GM19463 (cell line): ENCODE measurements at regions not wholly inside any gene's neighbourhood (a gene's known extent, or its start where the extent isn't known, plus 50 kb on each side); places are given as distances from the start of the nearest gene placed in this dataset.

Experiments
- ATAC-seq: cut with Tn5 transposase; IDR thresholded peaks from one replicate; pipeline ENCODE4 v1.9.1; 2021; ENCODE audit warnings: mild to moderate bottlenecking, moderate library complexity; ENCODE audit not compliant: unreplicated experiment

DNA sequence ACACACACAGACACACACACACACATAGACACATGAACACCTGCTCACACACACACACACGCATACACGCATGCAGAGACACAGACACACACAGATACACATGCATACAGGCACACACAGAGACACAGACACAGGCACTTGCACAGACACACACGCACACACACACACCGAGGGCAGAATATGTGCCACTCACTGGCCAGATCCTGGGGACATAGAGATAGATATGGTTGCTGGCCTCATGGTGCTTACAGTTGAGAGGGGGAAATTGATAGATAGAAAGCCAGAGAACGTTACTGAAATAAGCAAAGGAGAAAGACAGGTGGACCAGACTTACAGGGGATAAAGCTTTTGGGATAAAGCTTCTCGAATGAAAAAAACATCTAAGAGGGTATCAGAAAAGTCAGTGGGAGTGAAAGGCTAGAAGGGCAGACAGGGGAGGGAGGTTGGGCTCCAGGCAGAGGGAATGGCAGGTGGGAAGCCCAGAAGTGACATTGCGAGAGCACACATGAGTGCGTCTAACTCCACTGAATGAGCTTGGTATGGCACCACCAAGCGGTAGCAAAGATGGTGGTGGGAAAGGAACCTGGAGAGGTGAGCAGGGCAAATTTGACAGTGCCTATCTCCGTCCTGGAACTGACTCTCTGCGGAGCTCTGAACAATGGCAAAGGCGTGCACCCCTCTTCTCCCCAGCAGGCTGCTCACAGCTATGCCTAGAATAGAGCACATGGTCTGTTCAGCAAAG lies 390.1 kb upstream of the TRIB2 start:
- ATAC-seq = peak; percentile 85

DNA sequence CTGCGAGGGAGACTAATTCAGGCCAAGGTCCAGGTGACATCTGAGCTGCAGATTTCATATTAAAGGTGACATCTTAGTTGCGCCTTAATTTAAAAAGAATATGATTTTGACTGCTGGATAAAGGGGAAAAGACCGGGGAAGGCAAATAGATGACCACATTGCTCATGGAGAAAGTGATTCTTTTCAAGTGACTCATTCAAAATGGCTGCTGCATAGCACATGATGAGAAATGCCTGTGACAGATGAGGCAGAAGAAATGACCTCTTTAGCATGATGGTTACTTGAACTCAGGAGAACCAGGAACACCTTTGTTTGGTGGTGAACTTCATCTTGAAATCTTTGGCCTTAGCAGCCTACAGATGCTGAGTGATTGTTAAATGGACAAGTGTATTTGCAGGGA lies 385.8 kb upstream of the TRIB2 start:
- no peak for ATAC-seq

DNA sequence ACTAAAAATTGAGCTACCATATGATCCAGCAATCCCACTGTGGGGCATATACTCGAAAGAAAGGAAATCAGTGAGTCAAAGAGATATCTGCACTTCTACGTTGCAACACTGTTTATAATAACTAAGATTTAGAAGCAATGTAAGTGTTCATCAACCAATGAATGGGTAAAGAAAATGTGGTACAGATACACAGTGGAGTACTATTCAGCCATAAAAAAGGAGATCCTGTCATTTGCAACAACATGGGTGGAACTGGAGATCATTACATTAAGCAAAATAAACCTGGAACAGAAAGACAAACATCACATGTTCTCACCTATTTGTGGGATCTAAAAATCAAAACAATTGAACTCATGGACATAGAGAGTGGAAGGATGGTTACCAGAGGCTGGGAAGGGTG lies 385.0 kb upstream of the TRIB2 start:
- no peak for ATAC-seq

DNA sequence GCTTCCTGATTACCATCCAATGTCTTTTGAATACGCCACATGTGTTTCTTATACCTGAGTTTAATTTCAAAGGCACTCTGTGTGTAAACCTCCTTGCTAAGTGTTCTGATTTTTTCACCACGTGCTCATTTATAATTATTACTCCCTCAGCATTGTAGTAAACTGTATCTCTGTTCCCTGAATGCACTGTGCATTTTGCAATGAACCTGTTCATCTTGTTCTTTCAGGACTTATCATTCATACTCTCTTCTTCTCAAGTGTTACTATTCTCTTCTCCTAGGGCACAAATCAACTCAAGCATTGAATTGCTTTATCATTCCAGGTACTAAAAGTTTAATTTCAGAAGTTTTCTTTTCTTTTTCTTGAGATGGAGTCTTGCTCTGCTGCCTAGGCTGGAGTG lies 383.4 kb upstream of the TRIB2 start:
- no peak for ATAC-seq

DNA sequence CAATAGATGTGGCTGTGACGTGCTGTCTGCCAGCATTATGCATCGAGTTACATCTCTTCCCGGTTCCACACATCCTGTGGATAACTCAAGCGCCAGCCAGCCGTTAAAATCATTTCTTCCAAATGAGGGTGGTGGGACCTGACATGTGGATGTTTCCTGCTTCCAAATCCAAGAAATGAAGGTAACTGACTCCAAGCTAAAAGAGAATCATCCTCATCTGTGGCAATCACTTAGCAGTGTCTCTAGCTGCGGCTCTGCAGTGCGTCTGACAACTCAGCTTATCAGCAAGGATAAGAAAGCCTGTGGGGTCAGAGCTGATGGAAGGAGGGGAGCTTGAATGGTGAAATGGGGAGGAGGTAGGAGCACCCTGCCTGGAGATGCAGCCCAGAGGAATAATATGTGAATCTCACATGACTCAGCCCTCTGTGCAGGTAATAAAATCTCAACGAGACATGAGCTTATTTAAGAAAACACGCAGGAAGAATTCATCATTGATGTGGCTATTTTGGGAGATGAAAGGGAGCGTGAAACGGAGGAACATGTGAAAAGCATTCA lies 382.2 kb upstream of the TRIB2 start:
- ATAC-seq = no peak

DNA sequence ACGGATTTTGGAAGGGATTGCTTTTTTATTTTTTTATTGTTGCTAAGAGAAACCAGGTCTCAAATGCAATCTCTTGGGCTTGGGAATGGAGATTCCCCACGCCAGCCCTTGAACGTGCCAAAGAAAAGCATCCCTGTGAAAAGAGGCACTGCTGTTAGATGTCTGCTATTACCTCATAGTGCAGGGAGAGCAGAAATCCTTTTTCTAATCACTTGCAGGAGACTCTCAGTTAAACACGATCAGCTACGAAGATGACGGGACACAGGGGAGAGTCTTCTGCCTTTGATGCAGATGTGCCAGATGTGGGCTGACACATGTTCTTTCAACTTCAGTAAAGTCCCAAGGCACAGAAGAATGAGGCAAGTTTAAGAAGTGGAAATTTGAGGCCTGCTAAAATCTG lies 381.6 kb upstream of the TRIB2 start:
- no peak for ATAC-seq

DNA sequence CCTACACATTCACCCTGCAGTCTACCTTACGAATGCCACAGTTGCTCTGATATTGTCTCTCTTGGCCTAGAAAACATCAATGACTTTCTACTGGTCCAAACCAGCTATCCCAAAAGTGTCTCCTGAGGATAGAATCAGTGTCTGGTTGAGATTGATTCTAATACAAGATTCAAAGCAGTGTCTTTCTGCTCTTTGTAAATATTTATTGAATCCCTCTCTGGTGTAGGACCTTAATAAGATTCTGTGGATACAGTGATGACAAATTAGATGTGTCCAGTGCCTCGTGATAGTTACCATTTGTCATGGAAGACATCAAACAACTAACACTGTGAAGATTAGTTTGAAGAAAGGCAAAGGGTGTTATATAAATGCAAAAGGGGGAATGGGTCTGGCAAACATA lies 380.7 kb upstream of the TRIB2 start:
- ATAC-seq = no peak

DNA sequence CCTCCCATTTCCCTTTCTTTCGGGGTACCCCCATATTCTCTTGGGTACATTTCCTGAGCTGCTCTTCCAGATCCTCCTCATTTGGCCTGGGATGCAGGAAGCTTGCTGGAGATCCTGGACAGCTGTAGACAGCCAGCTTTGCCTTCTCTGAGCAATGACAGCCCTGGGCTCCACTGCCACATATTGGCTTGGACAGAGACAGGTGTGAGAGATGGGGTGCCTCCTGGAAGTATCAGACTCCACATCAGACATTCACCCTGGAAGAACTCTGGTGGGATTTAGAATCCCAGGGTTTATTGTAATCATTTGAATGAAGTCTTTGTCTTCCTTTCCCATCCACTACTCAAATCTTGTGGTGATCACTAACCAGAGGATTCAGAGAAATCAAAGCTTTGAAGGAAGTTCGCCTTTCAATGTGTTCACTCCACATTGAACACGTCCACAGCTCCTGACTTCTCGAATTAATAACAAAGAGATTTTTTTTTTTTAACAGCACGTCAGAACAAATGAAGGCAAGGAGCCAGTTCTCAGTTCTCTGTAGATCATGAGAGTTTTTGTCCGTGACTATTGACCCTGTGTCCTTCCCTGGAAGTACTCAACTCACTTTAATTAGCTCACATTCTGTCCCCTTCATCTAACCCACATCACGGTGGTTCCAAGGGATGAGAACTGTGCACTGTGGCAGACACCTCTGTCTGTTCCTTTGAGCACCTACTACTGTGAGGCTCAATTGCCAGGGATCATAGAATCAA lies 377.6 kb upstream of the TRIB2 start:
- ATAC-seq = no peak

DNA sequence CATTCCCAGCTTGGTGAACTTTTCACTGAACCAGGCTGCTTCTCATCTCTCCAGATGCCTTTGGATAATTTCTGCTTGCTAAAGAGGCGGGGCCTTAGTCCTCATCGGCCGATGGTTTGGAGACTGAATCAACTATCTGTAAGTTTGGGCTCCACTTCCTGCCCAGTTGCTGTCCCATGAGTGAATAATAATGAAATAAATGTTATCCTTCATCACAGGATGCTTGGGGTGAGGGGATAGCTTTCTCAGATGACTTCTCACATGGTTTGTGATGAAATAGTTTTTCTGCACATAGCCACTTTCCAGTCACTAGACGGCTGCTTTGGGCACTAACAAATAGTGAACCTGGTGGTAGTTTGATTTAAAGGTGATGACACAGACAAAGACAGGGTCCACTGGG lies 376.6 kb upstream of the TRIB2 start:
- ATAC-seq = no peak

DNA sequence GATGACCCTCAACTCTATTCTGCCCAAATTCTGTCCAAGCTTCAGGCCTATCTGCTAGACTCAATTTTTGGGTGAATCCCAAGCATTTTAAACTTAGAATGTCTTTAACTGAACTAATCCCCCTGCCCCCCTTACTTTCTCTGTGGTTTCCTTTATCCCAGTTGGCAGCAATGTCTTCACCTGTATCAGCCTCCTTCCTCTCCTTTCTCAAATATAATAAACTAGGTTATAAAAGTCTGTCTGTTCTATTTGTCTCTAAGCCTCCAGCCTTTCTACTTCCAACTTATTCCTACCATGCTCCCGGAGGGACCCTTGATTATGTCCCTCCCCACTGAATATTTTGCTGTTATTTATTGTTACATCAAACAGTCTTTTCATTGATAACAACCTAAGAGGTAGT lies 375.5 kb upstream of the TRIB2 start:
- ATAC-seq = no peak

DNA sequence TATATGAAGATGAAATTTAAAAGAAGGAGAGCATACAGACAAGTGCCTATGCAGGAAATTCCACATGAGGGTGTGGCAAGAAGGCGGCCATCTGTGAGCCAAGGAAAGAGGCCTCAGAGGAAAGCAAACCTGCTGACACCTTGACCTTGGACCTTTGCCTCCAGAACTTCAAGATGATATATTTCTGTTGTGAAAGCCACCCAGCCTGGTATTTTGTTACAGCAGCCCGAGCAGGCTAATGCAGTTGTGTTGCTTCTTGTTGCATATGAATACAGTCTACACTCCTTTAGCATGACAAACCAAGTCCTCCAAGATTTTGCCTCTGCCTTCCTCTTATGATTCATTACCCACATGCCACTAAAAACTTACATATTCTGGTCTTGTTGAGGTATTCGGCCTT lies 374.8 kb upstream of the TRIB2 start:
- ATAC-seq = no peak

DNA sequence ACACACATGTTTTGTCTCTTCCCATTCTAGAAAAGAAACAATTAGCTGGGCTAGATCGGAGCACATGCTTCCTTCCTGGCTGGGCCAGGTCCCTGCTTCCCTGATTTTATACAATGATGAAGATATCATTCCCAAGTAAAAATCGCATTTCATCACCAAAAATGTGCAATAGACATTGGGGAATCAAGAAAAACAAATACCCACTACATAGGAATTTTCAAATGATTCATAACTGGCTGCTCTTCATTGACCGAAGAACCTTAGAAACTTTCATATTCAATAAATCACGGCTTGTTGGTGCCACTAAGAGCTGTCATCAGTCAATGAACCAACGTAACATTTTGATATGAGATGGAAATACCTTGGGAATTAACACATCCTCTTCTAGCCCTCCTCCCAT lies 373.6 kb upstream of the TRIB2 start:
- ATAC-seq = no peak

DNA sequence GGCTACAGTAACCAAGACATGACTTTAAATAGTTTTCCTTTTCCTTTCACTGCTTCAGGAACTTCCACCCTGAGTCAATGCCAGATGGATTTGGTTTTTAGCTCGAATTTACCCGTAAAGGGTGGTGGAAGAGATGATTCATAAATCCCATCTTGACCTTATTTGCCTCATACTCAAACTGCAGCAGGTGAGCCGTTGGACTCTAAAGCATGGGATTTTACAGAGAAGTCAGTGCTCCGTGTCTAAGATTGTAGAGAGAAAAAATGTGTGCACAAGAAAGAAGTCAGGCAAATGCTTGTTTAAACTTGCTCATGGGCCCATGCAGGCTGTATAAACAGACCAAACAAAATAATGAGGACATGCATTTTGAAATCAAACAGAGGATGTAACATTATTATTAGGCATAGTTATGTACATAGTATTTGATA lies 369.7 kb upstream of the TRIB2 start:
- ATAC-seq = no peak

DNA sequence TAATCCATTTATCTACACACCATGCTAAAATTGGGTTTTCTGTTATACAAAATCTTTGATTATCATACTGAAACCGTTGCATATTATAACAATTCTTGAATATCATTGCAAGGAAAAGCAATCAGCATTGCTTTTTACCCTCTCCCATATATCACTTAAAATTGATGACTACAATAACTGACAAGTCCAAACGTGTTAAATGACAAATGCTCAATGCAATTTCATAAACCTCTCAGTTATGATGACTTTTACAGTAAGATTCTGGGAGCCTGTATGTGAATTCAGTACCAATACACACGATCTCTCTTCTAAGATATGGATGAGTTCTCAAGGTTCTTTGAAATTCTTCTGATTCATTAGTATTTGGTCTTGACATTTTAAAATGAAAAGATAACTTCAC lies 368.5 kb upstream of the TRIB2 start:
- no peak for ATAC-seq

DNA sequence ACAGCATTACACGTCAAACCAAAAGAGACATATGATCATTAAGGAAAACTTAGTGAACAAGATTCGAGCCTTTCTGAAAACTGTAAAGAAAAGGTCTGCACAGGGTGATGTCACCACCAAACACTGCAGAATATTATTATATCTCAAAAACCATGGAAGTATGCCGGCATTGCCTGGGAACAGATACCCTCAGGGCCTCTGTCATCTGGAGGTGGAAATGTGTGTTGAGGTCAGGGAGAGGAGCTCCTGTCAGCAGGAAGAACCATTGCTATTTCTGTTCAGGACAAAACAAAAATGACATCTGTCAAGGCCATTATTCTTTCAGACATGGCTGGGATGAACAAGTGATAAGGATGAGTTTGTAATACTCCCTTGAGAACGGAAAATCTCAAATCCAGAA lies 365.9 kb upstream of the TRIB2 start:
- no peak for ATAC-seq

DNA sequence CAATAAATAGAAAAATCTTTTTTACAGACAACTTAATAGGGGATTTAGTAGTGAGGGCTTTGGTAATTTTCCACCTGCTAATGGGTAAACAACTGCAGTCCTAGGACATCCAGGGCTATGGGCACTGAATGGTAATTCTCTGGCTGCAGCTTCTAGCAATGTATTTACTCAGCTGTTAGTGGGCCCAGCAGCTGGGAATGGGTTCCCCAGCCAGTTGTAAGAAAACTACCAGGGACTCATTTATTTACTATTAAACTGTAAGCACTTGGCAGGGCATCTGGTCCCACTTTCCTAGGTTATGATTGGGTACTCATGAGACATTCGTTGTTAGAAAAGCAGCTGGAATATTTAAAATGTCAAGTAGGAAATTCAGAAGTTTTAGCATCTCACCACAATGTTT lies 363.8 kb upstream of the TRIB2 start:
- no peak for ATAC-seq

DNA sequence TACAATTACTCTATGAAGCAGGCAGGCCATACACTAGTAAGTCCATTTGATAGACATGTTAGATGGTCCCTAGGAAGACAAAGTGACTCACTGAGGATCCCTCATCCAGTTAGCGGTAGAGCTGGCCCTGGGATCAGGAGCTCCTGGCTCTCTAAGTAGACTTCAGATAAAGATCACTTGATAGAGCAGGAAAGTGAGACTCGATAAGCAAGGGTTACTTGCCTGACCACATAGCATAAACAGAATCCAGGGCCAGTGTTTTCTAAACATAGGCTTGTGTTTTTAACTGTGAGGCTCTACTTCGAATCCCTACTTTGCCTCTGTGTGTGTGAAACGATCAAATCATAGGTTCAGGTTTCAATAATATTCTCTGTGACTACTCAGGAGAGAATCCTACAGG lies 355.2 kb upstream of the TRIB2 start:
- ATAC-seq = no peak

DNA sequence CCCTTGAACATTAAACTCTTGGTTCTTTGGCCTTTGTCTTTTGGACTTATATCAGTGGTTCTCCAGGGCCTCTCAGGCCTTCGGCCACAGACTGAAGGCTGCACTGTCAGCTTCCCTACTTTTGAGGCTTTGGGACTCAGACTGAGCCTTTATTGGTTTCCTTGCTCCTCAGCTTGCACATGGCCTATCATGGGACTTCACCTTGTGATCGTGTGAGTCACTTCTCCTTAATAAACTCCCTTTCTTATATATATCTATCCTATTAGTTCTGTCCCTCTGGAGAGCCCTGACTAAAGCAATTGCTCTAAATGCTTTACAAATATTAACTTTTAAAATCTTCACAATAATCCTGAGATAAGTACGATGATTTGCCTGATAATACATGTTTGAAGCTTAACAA lies 353.6 kb upstream of the TRIB2 start:
- no peak for ATAC-seq

DNA sequence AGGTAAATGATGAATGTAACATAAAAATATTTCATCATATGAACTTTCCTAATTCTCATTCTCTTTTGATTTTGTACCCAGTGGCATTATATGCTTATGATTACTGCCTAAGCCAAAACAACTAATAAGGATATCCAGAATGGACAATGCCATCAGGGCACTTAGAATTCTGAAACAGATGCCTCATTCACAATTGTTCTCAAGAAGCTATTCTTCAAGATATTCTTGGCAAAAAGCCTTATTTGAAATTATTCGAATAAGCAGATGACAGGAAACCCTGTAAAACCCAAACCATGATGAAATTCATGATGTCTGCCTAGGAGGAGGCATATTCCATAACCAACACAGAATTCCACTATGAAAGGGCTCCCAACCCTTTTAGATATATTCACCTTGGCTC lies 353.2 kb upstream of the TRIB2 start:
- no peak for ATAC-seq

DNA sequence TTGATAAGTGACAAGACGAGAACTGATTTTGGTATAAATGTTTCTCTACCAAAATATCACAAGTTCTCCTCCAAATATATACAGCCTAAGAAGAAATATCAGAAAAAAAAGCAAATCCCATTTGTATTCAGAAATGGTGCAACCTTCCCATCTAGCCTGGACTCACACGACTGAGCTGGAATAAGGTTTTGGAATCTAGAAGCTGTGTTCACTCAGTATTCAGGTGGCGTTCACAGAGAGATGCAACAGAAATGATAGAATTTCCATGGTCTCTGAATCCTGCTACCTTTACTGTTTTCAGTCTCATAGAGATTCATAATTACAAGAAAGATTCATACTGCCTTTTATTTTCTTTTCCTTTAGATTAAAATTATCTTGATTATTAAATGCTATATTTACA lies 347.2 kb upstream of the TRIB2 start:
- ATAC-seq = no peak

DNA sequence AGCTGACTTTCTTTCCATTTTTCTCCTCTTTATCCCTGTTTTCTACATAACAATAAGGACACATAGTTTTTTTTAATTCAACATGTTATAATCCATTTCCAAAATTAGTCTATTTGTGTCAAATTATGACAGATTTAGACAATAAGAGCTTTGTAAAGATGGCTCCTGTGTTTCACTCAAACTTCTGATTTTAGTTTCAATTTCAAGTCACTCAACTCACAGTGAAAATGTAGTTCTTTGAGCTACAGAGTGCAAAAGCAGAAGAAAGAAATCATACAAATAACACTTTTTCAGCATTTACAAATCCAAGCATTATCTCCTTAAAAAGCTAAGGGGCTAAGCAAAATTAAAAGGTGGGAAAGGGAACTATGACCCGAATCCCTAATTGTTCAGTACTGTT lies 340.7 kb upstream of the TRIB2 start:
- ATAC-seq = no peak

DNA sequence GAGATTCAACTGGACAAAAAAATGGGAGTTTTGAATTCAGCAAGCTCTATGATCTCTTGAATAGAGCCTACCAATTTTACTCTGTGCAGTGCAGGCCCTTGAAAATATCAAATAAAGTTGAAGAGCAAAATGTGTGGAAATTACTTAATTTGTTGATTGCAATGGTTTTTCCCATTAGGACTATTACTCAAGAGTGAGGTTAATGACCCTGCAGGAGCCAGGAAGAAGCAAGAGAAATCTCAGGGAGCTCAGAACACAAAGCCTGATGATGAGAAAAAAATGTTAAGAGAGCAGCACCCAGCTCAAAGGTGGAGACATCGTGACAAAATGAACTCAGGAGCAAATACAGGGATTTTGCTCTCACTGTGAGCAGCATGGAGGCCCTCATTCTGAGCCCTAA lies 337.6 kb upstream of the TRIB2 start:
- ATAC-seq = no peak
